GM10248 (cell line): ENCODE measurements at regions not wholly inside any gene's neighbourhood (a gene's known extent, or its start where the extent isn't known, plus 50 kb on each side); places are given as distances from the start of the nearest gene placed in this dataset.

ENCODE experiments used
- CTCF ChIA-PET: fragments of 300-600 bp; sonication (Branson Sonifier 250); formaldehyde crosslinking; extraction: SDS; loops from one replicate; lab custom pipeline; 2021; ENCODE audit warnings: antibody characterized with exemption; lab: Yijun Ruan, JAX
- POLR2A ChIA-PET: fragments of 350-650 bp; sonication (Branson Sonifier 250); formaldehyde crosslinking; extraction: SDS; loops from one replicate; lab custom pipeline; 2020; ENCODE audit warnings: antibody characterized with exemption; lab: Yijun Ruan, JAX
- DNase-seq: peaks from one replicate; pipeline ENCODE4 v3.0.0; 2012; ENCODE audit errors: extremely low spot score
- CTCF ChIP-seq: IDR thresholded peaks from 2 replicates; pipeline ENCODE4 v1.5.1; 2012; ENCODE audit warnings: mild to moderate bottlenecking, low read depth; ENCODE audit errors: extremely low read depth, missing control alignments, control extremely low read depth

GRCh38 chr22:27502327-27502726 is 299.2 kb downstream of the MN1 start:
- CTCF ChIA-PET = no interaction called here
- POLR2A ChIA-PET = no interaction called here
- TF ChIP-seq CTCF = no peak
- DNase-seq = no peak

DNA sequence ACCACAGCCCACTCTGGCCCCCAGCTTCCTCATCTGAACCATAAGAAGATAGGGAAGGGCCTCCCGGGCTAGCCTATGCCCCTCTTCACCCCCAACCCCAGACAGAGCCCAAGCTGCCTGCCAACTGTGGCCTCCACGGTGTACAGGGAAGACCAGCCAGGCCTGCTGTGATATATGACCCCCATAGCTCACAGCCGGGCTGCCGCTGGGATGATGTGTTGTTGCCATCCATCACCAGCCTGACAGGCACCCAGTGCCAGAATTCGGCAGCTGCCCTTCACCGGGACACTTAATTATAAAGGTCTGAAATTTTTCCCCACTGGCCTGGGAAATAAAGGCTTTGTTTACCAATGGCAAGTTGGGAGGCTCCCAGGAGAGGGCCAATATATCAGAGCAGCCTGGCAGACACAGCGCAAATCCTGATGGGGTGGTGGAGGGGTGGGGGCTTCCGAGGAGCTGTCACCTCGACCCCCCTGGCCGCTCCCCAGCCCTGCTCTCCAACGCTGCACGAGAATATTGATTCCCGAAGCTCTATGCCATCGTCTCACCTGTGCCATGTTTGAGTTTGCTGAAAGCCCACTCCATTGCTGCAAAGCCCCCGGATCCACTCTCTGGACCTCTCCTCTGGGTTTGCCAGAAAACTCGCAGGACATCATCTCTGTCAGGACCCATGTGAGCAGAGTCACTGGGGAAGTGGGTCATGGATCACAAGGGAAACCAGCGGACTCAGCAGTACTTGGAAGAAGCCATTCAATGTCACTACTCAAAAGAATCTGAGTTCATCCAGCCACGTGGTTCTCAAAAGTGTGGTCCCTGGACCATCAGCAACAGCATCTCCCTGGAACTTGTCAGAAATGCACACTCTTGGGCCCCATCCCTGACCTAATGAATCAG is 296.9 kb downstream of the MN1 start:
- DNase-seq = no peak
- CTCF ChIA-PET = no interaction called here
- TF ChIP-seq CTCF = no peak
- POLR2A ChIA-PET = no interaction called here

DNA sequence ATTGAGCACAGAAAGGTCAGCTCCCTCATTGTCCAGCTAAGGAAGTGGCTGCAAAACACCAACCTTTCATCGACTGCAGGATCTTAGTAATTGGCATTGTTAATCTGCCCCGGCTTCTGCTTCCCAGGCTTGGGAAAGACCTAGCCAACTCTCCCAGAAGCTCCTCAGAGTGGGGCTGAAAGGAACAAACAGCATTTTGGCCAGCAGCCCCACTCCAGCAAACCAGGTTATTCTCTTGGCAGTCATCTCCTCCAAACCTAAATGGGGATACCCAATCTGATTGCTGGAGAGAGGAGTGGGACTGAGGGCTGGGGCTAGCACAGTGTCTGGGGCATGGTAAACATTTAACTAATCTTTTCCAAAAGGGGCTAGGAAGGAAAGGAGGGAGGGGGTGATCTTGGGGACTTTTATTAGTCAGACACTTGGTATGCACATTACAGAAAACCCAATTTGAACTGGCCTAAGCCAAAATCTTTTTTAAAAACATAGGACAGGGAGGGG is 294.4 kb downstream of the MN1 start:
- ChIA-PET POLR2A (no interaction called here), CTCF (no interaction called here)
- no peak for TF ChIP-seq CTCF
- DNase-seq = no peak

- ChIA-PET CTCF (no interaction called here), POLR2A (no interaction called here)
- TF ChIP-seq CTCF = no peak
- DNase-seq = no peak
Observed at GRCh38 chr22:27507935-27508526, 293.5 kb downstream of the MN1 start.

GRCh38 chr22:27509132-27509920 is 292.2 kb downstream of the MN1 start:
- DNase-seq = no peak
- ChIA-PET CTCF (no interaction called here), POLR2A (no interaction called here)
- no peak for TF ChIP-seq CTCF

GRCh38 chr22:27510024-27510423 is 291.5 kb downstream of the MN1 start:
- no peak for DNase-seq
- ChIA-PET POLR2A (no interaction called here), CTCF (no interaction called here)
- TF ChIP-seq CTCF = no peak
